SKM-1 treated with dmso at 0.1 percent for 144 hours (cell line): ENCODE measurements at regions not wholly inside any gene's neighbourhood (a gene's known extent, or its start where the extent isn't known, plus 50 kb on each side); places are given as distances from the start of the nearest gene placed in this dataset.
A peak's percentile ranks its signal among the peaks of the same experiment; 100 is the strongest.
"Not testable (repeated sequence)": the region's sequence is repeated elsewhere in the genome, so short reads cannot be mapped to it uniquely, and the experiment has no call there.

Source experiments
- DNase-seq: peaks from one replicate; lab custom pipeline; 2025; ENCODE audit not compliant: unreplicated experiment; lab: John Stamatoyannopoulos, UW

DNA sequence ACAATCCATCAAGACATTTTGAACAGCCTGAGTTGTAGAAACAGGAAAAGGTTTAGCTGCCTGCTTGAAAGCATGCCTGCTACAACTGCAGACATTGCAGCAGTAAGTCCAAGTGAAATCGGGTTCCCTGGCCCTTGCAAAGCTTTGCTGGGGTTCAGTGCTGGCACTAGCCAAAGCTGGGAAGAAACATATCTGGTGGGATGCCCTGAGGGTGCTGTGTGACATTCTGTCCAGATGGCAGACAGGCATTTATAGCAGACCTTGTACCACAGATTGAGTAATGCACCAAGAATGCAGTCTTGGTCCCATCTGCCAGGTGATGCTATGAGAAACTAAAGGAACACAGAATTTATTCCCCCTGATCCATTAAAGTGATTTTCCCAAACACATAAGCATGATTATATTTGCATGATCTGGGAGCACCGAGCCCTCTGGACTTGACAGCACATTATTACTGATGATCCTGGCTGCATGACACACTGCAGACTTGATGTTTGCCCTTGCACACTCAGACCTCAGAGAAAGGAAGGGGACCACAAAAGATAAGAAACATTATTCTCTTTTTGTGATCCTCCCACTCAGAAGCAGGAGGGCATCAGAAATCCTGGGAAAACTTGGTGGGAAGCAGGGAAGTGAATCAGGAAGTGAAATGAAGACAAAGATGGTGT is 223.7 kb upstream of the FAM78B start:
- DNase-seq = no peak

DNA sequence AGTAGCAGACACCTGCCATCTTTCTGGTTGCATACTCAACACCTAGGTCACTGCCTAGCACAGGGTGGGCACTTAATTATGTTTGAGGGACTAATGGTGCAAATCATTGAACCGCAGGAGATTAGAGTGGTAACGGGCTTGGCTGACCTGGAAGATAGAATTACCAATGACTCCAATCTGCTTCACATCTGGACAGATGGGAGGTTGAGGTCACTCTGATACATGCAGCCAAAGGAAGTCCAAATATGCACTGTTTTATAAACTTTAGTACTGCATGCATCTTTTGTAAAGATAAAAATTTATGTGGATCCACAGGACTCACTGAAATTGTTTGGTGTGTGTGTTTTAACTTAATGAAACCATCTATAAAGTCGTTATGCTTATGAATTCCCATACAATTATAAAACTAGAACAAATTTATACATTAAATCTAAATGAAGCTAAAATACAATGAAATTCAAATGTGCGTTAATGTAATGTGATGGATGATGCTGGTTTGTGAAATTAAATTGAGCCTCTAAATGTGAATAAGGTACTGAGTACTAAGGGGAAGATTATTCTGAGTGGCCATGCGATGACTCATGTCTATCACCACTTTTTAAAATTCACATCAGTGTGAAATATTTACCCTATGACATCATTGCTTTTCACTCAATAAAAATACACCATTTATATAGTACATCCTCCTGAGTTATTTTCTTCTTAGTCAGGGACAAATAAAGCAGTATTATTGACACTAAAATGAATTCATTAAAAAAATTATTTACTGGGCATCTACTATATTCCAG is 224.7 kb upstream of the FAM78B start:
- no peak for DNase-seq

DNA sequence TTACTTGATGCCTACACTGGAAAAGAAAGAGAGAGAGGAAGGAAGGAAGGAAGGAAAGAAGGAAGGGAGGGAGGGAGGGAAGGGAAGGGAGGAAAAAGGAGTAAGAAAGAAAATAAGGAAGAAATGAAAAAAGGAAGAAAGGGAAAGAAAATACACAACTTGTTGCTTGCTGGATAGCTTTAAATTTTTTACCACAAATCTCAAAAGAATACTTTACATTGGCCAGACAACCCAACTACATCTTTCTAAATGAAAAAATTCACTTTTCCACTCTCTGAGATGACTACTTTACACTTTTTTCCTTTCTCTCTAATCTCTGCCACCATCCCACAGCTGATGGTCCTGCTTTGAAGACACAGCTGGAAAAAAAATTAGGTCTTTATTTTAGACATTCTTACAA is 228.9 kb upstream of the FAM78B start:
- DNase-seq = no peak

DNA sequence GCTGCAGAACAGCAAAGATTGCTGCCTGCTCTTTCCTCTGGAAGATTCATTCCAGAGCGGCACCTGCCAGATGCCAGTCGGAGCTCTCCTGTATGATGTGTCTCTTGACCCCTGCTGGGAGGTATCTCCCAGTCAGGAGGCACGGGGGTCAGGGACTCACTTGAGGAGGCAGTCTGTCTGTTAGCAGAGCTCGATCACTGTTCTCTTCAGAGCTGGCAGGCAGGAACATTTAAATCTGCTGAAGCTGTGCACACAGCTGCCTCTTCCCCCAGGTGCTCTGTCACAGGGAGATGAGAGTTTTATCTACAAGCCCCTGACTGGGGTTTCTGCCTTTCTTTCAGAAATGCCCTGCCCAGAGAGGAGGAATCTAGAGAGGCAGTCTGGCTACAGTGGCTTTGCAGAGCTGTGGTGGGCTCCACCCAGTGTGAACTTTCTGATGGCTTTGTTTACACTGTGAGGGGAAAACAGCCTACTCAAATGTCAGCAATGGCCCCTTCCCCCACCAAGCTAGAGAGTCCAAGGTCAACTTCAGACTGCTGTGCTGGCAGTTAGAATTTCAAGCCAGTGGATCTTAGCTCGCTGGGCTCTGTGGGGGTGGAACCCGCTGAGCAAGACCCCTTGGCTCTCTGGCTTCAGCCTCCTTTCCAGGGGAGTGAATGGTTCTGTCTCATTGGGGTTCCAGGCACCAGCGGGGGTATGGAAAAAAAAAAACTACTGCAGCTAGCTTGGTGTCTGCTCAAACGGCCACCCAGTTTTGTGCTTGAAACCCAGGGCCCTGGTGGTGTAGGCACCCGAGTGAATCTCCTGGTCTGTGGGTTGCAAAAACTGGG is 242.7 kb upstream of the FAM78B start:
- DNase-seq = not testable (repeated sequence)

DNA sequence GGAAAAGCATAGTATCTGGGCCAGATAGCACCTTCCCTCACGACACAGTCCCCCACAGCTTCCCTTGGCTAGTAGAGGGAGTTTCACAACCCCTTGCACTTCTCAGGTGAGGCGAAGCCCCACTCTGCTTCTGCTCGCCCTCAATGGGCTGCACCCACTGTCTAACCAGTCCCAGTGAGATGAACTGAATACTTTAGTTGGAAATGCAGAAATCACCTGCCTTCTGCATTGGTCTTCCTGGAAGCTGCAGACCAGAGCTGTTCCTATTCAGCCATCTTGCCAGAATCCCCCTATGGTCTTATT is 243.2 kb upstream of the FAM78B start:
- no peak for DNase-seq

DNA sequence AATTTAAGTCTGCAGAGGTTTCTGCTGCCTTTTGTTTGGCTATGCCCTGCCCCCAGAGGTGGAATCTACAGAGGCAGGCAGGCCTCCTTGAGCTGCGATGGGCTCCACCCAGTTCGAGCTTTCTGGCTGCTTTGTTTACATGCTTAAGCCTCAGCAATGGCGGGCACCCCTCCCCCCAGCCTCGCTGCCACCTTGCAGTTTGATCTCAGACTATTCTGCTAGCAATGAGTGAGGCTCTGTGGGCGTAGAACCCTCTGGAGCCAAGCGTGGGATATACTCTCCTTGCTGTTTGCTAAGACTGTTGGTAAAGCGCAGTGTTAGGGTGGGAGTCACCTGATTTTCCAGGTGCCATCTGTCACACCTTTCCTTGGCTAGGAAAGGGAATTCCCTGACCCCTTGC is 250.0 kb upstream of the FAM78B start:
- DNase-seq = not testable (repeated sequence)

DNA sequence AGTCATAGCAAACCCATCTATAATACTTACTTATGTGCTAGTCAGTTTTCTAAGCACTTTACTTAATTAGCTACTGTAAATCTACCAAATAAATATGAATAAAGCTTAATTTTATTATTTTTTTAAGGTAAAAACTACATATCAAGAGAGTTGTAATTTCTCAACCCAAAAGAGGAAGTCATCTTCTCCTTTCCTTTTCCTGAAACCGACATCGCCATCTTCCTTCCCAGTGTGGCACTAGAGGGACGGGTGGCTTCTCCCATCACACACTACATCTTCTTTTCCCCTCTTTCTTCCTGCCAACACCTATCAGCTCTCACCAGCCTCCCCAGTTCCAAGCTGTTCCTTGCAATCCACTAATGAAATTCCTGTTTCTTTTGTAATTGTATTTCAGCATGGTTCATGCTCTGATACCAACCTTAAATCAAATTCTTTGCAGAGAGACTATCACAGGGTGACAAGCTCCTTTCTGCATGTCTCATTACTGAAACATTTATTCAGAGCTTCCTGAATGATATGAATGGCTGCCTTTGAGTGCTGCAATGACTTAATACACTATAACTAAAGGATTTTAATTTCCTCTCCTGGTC is 251.6 kb upstream of the FAM78B start:
- DNase-seq = no peak

DNA sequence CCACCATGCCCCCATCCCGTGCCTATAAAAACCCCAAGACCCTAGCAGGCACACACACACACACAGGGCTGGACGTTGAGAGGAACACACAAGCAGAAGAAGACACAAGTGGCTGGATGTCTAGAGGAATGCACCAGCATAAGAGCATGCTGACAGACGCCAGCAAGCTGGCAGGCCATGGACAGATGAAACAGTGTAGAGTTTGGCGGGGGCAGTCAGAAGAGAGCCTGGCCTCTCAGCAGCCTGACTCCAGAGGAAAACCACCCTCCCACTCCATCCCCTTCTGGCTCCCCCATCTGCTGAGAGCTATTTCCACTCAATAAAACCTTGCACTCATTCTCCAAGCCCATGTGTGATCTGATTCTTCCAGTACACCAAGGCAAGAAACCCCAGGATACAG is 255.8 kb upstream of the FAM78B start:
- not testable (repeated sequence) for DNase-seq

DNA sequence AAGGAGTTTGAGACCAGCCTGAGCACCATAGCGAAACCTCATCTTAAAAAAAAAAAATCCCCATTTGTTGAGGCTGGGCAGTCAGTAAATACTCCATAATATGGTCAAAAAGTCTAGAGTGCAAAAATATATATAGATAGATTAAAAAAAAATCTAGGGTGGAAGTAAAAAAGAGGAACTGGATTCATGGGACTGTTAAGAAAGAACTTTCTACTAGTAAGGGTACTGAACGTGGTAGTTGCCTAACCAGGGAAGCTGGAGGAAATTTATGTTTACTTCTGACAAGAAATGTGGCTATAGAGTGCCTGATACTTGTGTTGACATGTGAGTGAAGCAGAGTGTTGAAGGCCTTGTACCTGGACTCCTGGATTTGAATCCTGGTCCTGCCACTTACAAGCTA is 265.9 kb upstream of the FAM78B start:
- DNase-seq = peak; percentile 66

DNA sequence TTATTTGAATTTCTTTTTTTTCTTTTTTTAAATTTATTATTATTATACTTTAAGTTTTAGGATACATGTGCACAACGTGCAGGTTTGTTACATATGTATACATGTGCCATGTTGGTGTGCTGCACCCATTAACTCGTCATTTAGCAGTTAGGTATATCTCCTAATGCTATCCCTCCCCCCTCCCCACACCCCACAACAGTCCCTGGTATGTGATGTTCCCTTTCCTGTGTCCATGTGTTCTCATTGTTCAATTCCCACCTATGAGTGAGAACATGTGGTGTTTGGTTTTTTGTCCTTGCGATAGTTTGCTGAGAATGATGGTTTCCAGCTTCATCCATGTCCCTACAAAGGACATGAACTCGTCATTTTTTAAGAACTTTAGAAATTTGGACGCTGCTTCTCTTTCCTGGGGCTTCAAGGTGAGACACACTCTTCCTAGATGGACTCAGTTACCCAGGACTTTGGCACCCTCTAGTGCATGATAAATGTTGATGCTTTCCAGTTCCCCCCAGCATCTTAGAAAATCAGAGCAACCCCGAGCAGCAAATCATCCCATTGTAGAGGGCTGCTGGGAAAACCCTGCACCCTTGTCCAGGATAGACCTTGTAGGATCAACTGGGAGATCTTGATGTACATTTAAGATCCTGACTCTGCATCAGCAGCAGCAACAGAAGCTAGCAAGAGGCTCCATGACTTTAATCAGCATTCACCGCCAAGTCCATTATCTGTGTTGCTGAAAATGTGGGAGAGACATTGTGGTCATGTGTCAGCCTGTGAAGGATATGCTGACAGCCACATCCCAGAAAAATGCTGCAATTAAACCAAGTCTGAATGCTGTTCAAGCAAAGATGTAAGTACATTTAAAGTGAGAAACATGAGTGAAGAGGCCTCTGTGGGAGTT is 266.9 kb upstream of the FAM78B start:
- DNase-seq = not testable (repeated sequence)

DNA sequence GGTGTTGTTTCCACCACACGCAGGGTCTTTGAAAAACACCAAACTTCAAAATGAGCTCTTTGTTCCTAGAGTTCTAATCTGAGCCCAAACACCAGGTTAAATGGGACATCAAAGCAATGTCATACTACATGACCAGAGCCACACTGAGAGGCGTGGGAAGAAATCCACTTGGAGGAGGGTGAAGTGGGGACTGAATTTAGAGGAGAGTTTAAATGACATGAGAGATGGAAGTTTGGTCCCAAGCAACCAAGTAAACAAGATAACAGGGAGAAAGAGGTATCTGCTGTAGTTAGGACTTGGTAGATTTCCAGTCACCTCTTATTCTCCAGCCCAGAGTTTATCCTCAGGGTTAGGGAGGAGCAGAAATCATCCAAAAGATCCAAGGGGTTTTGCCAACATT is 290.9 kb upstream of the FAM78B start:
- no peak for DNase-seq

DNA sequence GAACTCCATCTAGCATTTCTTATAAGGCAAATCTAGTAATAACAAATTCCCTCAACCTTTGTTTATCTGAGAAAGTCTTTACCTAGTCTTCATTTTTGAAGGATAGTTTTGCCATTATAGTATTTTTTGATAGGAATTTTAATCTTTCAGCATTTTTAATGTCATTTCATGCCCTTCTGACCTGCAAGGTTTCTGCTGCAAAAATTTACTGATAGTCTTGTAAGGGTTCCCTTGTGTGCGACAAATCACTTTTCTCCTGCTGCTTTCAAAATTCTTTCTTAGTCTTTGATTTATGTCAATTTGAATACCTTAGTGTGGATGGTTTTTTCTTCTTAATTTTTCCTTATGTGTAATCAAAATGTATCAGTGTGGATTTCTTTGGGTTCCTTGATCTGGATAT is 297.5 kb upstream of the FAM78B start:
- no peak for DNase-seq

DNA sequence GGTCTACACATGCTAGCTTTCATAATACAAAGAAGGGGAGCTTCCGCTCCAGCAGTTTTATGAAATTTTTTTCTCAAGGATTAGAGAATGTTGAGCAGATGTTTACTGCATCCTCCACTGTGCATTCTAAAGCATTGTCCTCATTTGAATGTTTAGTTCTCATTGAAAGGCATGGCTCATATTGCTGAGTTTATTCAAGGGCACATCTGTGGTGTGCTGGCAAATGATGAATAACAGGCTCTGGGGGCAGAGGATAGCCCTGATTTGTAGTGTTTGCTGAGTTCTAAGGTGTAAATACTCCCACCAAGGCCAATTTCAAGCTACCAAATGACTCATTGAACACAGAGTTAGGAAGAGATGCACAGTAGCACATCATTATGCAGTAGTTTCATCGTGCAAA is 303.2 kb upstream of the FAM78B start:
- no peak for DNase-seq

DNA sequence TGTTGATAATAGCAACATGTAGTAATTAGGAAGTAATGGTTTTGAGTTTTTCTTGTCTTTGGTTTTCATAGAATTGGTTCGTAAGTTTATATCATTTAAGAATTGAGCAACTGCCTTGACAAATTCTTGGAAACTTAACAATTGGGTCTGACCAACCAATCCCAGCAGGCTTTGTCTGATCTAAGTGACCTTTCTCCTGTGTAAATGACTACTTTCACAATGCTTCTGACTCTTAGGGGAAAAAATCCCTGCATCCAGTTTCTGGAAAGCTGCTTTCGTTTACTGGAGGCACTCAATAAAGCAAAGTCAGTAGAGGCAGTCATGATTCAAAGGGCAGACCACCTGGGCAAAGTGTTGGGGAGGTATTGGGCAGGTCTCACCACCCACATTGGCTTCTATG is 303.6 kb upstream of the FAM78B start:
- DNase-seq = no peak

DNA sequence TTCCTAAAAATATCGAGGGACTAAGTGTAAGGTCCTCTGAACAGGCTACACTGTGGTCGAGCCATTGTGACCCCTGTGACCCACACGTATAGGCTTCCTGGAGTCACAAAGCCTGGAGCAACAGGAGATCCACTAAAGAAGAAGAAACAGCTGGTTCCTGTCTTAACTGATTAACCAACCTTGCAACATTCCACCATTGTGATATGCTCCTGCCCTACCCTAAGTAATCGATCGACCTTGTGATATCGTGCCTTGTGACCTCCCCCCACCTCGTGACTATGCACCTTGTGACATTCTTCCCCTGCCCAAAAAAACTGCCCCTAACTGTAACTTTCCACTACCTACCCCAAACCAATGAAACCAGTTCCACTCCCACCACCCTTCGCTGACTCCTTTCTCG is 304.6 kb upstream of the FAM78B start:
- DNase-seq = no peak

DNA sequence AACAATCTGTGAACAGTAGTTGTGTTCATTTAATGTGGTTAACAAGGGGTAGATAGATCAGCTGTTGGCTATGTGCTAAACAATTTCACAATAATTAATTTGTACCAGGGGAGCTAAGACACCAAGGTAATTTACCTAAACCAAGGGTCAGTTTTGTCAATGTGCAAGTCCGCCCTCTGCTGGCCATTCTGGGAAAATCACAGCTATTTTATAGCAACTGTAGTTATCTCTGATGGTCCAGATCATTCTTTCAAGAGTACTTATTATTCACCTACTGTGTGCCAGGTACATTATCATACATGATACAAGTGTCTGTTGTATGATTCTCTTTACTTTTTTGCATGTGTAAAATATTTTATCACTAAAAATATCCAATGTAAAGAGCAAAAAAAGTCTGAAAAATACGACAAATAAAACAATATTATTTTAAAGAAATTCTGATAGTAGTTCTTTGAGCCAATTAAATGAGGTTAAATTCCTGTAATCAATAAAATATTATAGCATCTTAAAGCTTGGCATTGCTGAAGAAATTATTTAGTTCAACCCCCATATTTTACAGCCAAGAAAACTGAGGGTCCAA is 312.3 kb upstream of the FAM78B start:
- peak; percentile 44 for DNase-seq

DNA sequence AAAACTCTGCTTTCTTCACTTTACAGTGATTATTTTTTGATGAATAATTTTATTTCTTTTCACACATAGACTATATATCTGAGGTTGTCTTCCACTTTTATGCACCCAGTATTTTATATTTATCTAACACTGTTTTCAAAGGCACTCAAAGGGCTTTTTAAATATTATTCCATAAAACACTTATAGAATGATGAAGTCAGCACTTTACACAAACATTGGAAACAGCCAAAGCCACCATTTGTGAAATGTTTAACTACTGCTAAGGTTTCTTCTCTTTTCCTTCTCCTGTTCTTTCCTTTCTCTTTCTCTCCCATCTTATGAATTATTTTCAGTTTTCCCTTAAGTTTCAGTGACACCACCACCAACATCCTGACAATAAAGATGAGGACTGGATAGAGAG is 317.7 kb upstream of the FAM78B start:
- no peak for DNase-seq

DNA sequence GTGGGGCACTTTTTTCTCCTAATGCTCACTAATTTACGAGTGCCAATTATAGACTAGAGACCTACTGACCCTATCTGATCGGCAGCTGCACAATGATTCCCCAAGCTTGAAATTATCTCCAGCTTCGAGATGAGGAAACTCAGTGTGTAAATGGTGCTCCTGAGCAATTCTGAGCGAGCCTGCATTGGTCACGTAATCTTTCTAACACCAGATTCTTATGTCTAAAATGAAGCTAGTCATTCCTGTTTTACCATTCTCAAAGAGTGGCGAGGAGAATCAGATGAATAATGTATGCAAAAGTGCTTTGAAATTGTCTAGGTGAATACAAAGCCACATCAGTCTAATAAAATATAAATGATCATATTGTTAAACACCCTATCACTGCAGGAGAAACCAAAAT is 318.1 kb upstream of the FAM78B start:
- DNase-seq = no peak

DNA sequence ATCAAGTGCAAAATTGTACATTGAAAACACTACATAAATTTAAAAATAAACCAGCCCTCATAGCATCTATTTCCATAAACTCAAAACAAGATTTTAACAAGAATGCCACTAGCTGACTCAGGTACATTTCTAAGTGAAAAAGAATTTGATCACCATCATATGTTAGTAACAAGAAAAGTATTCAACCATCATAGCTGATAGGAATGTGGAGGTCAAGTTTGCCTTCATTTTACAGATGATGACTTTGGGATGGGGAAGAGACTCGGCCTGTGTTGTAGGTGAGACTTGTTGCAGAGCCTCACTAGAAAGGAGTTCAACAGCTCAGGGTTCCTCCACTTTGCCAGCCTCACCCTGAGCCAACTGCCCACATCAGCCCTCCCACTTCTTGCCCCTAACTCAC is 318.8 kb upstream of the FAM78B start:
- DNase-seq = no peak

DNA sequence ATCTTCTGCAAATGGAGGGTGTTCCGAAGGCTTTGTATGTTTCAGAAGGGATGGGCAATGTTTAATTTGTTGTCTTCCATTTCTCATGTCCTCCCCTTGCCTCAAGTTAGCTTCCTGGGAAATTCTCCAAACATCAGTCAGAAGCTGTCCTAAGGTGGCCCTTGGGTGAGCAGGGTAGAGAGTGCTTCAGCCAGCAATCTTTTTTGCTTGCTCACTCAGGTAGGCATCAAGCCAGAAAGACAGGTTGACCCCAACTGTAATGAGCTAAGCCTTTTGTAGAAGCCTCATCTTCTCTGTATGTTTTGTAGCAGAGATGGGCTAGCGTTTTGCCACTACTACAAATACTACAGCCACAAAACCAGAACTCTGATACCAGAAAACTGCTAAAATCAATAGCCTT is 321.5 kb upstream of the FAM78B start:
- no peak for DNase-seq

DNA sequence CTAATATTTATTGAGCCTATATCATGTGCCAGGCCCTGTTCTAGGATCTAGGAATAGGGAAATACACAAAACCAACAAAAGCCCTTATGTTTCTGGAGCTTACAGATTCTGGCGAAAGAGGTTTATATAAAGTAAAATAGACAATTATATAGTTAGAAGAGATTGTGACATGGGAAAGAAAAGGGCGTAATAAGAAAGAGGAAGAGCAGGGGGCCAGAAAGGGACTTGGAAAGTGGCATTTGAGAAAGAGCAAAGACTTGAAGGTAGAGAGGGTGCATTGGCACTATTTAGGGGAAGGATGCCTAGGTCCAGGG is 322.5 kb upstream of the FAM78B start:
- DNase-seq = peak; percentile 59
